Erythroblast (primary cell): ENCODE measurements at regions not wholly inside any gene's neighbourhood (a gene's known extent, or its start where the extent isn't known, plus 50 kb on each side); places are given as distances from the start of the nearest gene placed in this dataset.

Experiments
- GATA1 ChIP-seq: IDR thresholded peaks from 2 replicates; pipeline ENCODE4 v1.6.1; 2011; ENCODE audit warnings: low read depth, mild to moderate bottlenecking, control low read depth, low read length, moderate library complexity
- POLR2A ChIP-seq: IDR thresholded peaks from 2 replicates; pipeline ENCODE4 v1.6.1; 2011; ENCODE audit warnings: mild to moderate bottlenecking, low read length

- TF ChIP-seq POLR2A (no peak), GATA1 (no peak)
Measured at GRCh38 chrX:39464253-39464652, 633.5 kb downstream of the BCOR start.
